GM23338 (cell line): ENCODE measurements at regions not wholly inside any gene's neighbourhood (a gene's known extent, or its start where the extent isn't known, plus 50 kb on each side); places are given as distances from the start of the nearest gene placed in this dataset.

Experiments used
- CREB1 ChIP-seq: fragments of 250-450 bp; sonication (Bioruptor Pico); IDR thresholded peaks from 2 replicates; pipeline ENCODE4 v1.5.0; 2020; ENCODE audit warnings: low read depth, mild to moderate bottlenecking, moderate library complexity
- CTCF ChIP-seq, 2 experiments: fragments of 200-600 bp in 1 of 2; sonication (generic) in 1 of 2; conservative IDR thresholded peaks; 2 replicates each; pipeline versions ENCODE4 v1.5.1 to v1.6.1; 2016 to 2017; ENCODE audit warnings: antibody characterized with exemption in 2 of 2, low read depth in 2 of 2, mild to moderate bottlenecking in 2 of 2, moderate library complexity in 1 of 2
- EZH2phosphoT487 ChIP-seq: fragments of 200-600 bp; sonication (generic); IDR thresholded peaks from one replicate; pipeline ENCODE4 v1.8.1; 2018; ENCODE audit warnings: antibody characterized with exemption; ENCODE audit not compliant: unreplicated experiment
- POLR2AphosphoS5 ChIP-seq: IDR thresholded peaks from 2 replicates; pipeline ENCODE4 v1.6.1; 2016; ENCODE audit warnings: antibody characterized with exemption, low read depth
- REST ChIP-seq: IDR thresholded peaks from one replicate; pipeline ENCODE4 v1.6.1; 2018; ENCODE audit warnings: antibody characterized with exemption; ENCODE audit not compliant: unreplicated experiment

- TF ChIP-seq REST = no peak
- TF ChIP-seq POLR2AphosphoS5 = no peak
- no peak for TF ChIP-seq EZH2phosphoT487
- TF ChIP-seq CTCF (conservative IDR thresholded peaks at IDR 0.05; ENCODE audit: low read depth in 2 of 2) = no peak
- TF ChIP-seq CREB1 (CRISPR knock-in tag) = no peak
These were observed 119.5 kb upstream of the SPATA12 start for GRCh38 chr3:56940976-56941375.
